Activated naive CD8-positive, alpha-beta T cell treated with anti-CD3 and anti-CD28 coated beads, Interleukin-2, amount 10 ng/mL, durations not matched to agents 7 days and 5 days (primary cell): ENCODE measurements at regions not wholly inside any gene's neighbourhood (a gene's known extent, or its start where the extent isn't known, plus 50 kb on each side); places are given as distances from the start of the nearest gene placed in this dataset.
"Not testable (repeated sequence)": the region's sequence is repeated elsewhere in the genome, so short reads cannot be mapped to it uniquely, and the experiment has no call there.

ENCODE experiments used
- ATAC-seq: fragments of 150-1000 bp; cut with Tn5 transposase; one replicate; pipeline ENCODE4 v1.10.0; 2021; ENCODE audit warnings: low read depth, moderate library complexity
- POLR2A ChIA-PET: fragments of 350-600 bp; sonication (Branson Sonifier 250); formaldehyde crosslinking; loops from one replicate; lab custom pipeline; 2021; ENCODE audit warnings: antibody characterized with exemption; lab: Charles Lee
- DNase-seq: peaks from one replicate; pipeline ENCODE4 v3.0.0; 2021
- H3K27ac Mint-ChIP-seq: one replicate; pipeline ENCODE4 v1.8.0; 2022; ENCODE audit warnings: mild to moderate bottlenecking, mixed read lengths
- H3K27me3 Mint-ChIP-seq: one replicate; pipeline ENCODE4 v1.8.0; 2022; ENCODE audit warnings: mild to moderate bottlenecking, moderate library complexity, mixed read lengths
- H3K36me3 Mint-ChIP-seq: one replicate; pipeline ENCODE4 v1.8.0; 2021; ENCODE audit warnings: mild to moderate bottlenecking, mixed read lengths
- H3K4me1 Mint-ChIP-seq: one replicate; pipeline ENCODE4 v1.8.0; 2021; ENCODE audit warnings: mixed read lengths
- H3K4me3 Mint-ChIP-seq: one replicate; pipeline ENCODE4 v1.8.0; 2022; ENCODE audit warnings: mild to moderate bottlenecking, moderate library complexity, mixed read lengths
- H3K9me3 Mint-ChIP-seq: one replicate; pipeline ENCODE4 v1.8.0; 2021; ENCODE audit warnings: mixed read lengths

- H3K9me3 Mint-ChIP-seq: peaks cover 2% of the 10 kb centered on the region
- H3K4me3 Mint-ChIP-seq: no peak overlapping the region
- no peaks in the 10 kb centered on the region for H3K27me3 Mint-ChIP-seq
- DNase-seq (no peak), ATAC-seq (no peak)
- no peaks in the 10 kb centered on the region for H3K4me1 Mint-ChIP-seq
- POLR2A ChIA-PET: no interaction called here
- H3K27ac Mint-ChIP-seq: no peak overlapping the region
- no peaks in the 10 kb centered on the region for H3K36me3 Mint-ChIP-seq
Observed at GRCh38 chr1:188794969-188795368, 1682.7 kb downstream of the BRINP3 start.

DNA sequence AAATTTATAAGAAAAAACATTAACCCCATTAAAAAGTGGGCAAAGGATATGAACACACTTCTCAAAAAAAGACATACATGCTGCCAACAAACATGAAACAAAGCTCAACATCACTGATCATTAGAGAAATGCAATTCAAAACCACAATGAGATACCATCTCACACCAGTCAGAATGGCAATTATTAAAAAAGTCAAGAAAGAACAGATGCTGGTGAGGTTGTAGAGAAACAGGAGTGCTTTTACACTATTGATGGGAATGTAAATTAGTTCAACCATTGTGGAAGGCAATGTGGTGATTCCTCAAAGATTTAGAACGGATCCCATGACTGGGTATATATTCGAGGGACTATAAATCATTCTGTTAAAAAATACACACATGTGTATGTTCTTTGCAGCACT is 1665.5 kb downstream of the BRINP3 start:
- ATAC-seq, DNase-seq, H3K9me3 Mint-ChIP-seq, H3K4me1 Mint-ChIP-seq, POLR2A ChIA-PET, H3K36me3 Mint-ChIP-seq, H3K4me3 Mint-ChIP-seq, H3K27me3 Mint-ChIP-seq, H3K27ac Mint-ChIP-seq: not testable (repeated sequence)

DNA sequence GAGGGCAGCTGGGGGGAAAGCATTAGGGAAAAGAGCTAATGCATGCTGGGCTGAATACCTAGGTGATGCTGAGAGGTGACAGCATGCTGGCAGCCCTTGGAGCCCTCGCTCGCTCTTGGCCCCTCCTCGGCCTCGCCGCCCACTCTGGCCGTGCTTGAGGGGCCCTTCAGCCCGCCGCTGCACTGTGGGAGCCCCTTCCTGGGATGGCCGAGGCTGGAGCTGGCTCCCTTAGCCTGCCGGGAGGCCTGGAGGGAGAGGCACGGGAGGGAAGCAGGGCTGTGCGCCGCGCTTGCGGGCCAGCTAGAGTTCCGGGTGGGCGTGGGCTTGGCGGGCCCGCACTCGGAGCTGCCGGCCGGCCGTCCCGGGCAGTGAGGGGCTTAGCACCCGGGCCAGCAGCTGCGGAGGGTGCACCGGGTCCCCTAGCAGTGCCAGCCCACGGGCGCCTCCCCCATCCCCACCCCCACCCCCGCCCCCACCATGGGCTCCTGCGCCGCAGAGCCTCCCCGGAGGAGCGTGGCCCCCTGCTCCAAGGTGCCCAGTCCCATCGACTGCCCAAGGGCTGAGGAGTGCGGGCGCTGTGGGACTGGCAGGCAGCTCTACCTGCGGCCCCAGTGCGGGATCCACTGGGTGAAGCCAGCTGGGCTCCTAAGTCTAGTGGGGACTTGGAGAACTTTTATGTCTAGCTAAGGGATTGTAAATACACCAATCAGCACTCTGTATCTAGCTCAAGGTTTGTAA is 1664.7 kb downstream of the BRINP3 start:
- H3K4me3 Mint-ChIP-seq, H3K9me3 Mint-ChIP-seq, H3K4me1 Mint-ChIP-seq, H3K36me3 Mint-ChIP-seq, ATAC-seq, POLR2A ChIA-PET, DNase-seq, H3K27ac Mint-ChIP-seq, H3K27me3 Mint-ChIP-seq: not testable (repeated sequence)

DNA sequence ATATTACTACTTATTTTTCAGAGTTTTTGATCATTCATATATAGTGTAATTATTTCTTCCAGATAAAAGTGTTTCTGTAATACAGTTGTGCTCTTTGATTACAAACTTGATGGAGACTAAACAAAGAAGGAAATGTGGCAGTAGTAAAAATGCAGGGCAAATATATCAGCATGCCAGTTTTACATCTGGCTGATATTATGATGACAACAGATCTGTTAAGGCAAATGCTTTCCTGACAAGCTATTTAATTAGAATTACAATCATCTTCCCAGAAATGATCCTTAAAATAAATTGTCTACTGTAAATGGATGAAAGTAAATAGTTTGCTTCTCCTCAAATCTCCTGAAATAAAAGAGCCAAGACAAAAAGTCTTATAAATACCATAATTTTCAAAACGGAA is 1659.8 kb downstream of the BRINP3 start:
- POLR2A ChIA-PET: no interaction called here
- ATAC-seq: no peak
- H3K36me3 Mint-ChIP-seq: no peaks in the 10 kb centered on the region
- H3K9me3 Mint-ChIP-seq: no peaks in the 10 kb centered on the region
- H3K4me3 Mint-ChIP-seq: no peak overlapping the region
- no peaks in the 10 kb centered on the region for H3K27me3 Mint-ChIP-seq
- H3K4me1 Mint-ChIP-seq: no peaks in the 10 kb centered on the region
- H3K27ac Mint-ChIP-seq: no peak overlapping the region
- no peak for DNase-seq

DNA sequence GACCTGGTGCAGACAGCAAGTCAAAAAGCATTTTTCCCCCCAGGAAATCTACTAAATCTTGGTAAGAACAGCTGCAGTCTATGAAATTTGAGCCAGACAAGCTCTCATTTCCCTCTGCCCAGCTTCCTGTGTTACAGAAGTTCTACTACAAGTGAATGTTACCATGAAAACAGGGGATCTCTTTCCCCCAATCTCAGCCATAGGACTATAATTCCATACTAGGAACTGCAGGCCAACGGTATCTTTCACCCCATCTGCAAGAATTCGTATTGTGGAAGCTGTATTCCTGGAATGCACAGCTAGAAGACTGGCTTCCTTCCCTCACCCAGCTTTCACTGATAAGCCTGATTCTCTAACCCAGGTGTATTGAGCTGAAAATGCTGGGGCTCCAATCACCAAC is 1655.4 kb downstream of the BRINP3 start:
- H3K9me3 Mint-ChIP-seq: peaks cover under 1% of the 10 kb centered on the region
- no peaks in the 10 kb centered on the region for H3K4me1 Mint-ChIP-seq
- ATAC-seq (no peak), DNase-seq (no peak)
- no peaks in the 10 kb centered on the region for H3K27me3 Mint-ChIP-seq
- no peak overlapping the region for H3K4me3 Mint-ChIP-seq
- H3K36me3 Mint-ChIP-seq: no peaks in the 10 kb centered on the region
- H3K27ac Mint-ChIP-seq: no peak overlapping the region
- POLR2A ChIA-PET: no interaction called here

DNA sequence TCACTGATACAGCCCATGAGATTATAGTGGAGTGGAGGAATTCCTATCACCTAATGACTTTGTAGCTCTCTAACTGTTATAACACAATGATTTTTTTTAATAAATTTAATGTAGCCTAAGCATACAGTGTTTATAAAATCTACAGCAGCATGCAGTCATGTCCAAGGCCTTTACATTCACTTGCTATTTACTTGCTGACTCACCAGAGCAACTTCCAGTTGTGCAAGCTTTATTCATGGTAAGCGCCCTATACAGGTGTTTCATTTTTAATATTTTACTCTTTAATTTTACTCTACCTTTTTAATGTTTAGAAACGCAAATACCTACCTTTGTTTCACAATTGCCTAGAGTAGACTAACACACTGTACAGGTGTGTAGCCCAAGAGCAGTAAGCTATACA is 1652.2 kb downstream of the BRINP3 start:
- DNase-seq (no peak), ATAC-seq (no peak)
- Mint-ChIP-seq H3K27me3 (no peaks in the 10 kb centered on the region), H3K9me3 (peaks cover 3% of the 10 kb centered on the region), H3K27ac (no peak overlapping the region), H3K36me3 (no peaks in the 10 kb centered on the region), H3K4me1 (no peaks in the 10 kb centered on the region), H3K4me3 (no peak overlapping the region)
- POLR2A ChIA-PET: no interaction called here

DNA sequence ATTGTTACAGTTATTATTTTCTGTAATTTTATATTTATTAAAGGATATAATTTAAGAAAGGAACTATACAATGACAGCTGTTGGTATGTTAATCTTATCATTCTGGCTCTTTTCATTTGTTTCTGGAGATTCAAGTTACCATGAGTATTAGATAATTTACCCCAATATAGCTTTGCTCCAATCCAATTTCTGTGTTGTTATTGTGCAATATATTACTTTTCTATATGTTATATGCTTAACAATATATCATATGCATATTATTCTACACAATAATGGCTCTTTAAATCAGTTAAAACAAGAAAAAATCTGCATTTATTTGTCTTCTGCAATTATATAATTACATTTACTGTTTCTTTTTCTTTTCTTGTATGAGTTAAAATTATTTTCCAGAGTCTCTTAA is 1650.9 kb downstream of the BRINP3 start:
- Mint-ChIP-seq H3K4me3 (no peak overlapping the region), H3K27ac (no peak overlapping the region), H3K9me3 (peaks cover 3% of the 10 kb centered on the region), H3K36me3 (no peaks in the 10 kb centered on the region), H3K27me3 (no peaks in the 10 kb centered on the region), H3K4me1 (no peaks in the 10 kb centered on the region)
- ATAC-seq (no peak), DNase-seq (no peak)
- POLR2A ChIA-PET: no interaction called here

DNA sequence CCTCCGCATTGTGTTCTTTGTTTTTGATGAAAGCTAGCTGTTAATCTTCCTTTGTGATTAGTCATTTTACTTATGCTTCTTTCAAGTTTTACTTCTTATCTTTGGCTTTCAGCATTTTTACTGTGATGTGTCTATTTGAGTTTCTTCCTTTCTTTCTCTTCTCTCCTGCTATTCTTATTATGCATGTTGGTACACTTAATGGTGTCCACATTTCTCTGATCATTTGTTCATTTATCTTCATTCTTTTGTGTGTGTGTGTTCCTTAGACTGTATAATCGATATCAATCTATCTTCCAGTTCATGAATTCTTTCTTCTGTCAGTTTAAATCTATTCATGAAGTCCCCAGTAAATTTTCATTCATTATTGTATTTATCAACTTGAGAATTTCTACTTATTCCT is 1650.3 kb downstream of the BRINP3 start:
- peaks cover 3% of the 10 kb centered on the region for H3K9me3 Mint-ChIP-seq
- no peaks in the 10 kb centered on the region for H3K4me1 Mint-ChIP-seq
- ATAC-seq (no peak), DNase-seq (no peak)
- H3K4me3 Mint-ChIP-seq: no peak overlapping the region
- no peaks in the 10 kb centered on the region for H3K27me3 Mint-ChIP-seq
- H3K27ac Mint-ChIP-seq: no peak overlapping the region
- H3K36me3 Mint-ChIP-seq: no peaks in the 10 kb centered on the region
- POLR2A ChIA-PET: no interaction called here

DNA sequence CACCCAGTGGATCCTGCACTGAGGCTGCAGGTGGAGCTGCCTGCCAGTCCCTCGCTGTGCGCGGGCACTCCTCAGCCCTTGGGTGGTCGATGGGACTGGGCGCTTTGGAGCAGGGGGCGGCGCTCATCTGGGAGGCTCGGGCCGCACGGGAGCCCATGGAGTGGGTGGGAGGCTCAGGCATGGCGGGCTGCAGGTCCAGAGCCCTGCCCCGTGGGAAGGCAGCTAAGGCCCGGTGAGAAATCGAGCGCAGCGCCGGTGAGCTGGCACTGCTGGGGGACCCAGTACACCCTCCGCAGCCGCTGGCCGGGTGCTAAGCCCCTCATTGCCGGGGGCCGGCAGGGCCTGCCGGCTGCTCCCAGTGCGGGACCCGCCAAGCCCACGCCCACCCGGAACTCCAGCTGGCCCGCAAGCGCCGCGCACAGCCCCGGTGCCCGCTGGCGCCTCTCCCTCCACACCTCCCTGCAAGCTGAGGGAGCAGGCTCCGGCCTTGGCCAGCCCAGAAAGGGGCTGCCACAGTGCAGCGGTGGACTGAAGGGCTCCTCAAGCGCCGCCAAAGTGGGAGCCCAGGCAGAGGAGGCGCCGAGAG is 1636.5 kb downstream of the BRINP3 start:
- POLR2A ChIA-PET: not testable (repeated sequence)

GRCh38 chr1:188846468-188846867 is 1631.2 kb downstream of the BRINP3 start:
- no peaks in the 10 kb centered on the region for H3K4me1 Mint-ChIP-seq
- H3K36me3 Mint-ChIP-seq: no peaks in the 10 kb centered on the region
- POLR2A ChIA-PET: no interaction called here
- H3K27me3 Mint-ChIP-seq: no peaks in the 10 kb centered on the region
- H3K9me3 Mint-ChIP-seq: no peaks in the 10 kb centered on the region
- ATAC-seq (no peak), DNase-seq (no peak)
- H3K27ac Mint-ChIP-seq: no peak overlapping the region
- no peak overlapping the region for H3K4me3 Mint-ChIP-seq

More for the DNA sequence above, 1636.5 kb downstream of the BRINP3 start:
- not testable (repeated sequence) for H3K9me3 Mint-ChIP-seq, H3K27me3 Mint-ChIP-seq, H3K4me3 Mint-ChIP-seq, H3K4me1 Mint-ChIP-seq, H3K27ac Mint-ChIP-seq, DNase-seq, ATAC-seq, H3K36me3 Mint-ChIP-seq

GRCh38 chr1:188857526-188858087 is 1620.1 kb downstream of the BRINP3 start:
- ATAC-seq (no peak), DNase-seq (no peak)
- POLR2A ChIA-PET: no interaction called here
- peaks cover 4% of the 10 kb centered on the region for H3K9me3 Mint-ChIP-seq
- no peaks in the 10 kb centered on the region for H3K27me3 Mint-ChIP-seq
- H3K27ac Mint-ChIP-seq: no peak overlapping the region
- H3K36me3 Mint-ChIP-seq: no peaks in the 10 kb centered on the region
- H3K4me1 Mint-ChIP-seq: no peaks in the 10 kb centered on the region
- no peak overlapping the region for H3K4me3 Mint-ChIP-seq

- no peaks in the 10 kb centered on the region for H3K27me3 Mint-ChIP-seq
Observed at GRCh38 chr1:188867614-188868013, 1610.0 kb downstream of the BRINP3 start.

GRCh38 chr1:188871164-188871563 is 1606.5 kb downstream of the BRINP3 start:
- H3K9me3 Mint-ChIP-seq: peaks cover 3% of the 10 kb centered on the region
- DNase-seq: no peak
- H3K36me3 Mint-ChIP-seq: no peaks in the 10 kb centered on the region
- H3K4me1 Mint-ChIP-seq: no peaks in the 10 kb centered on the region
- ATAC-seq: no peak
- H3K4me3 Mint-ChIP-seq: no peak overlapping the region
- H3K27me3 Mint-ChIP-seq: no peaks in the 10 kb centered on the region
- POLR2A ChIA-PET: no interaction called here
- no peak overlapping the region for H3K27ac Mint-ChIP-seq

More at GRCh38 chr1:188867614-188868013, 1610.0 kb downstream of the BRINP3 start:
- POLR2A ChIA-PET: no interaction called here
- Mint-ChIP-seq H3K4me1 (no peaks in the 10 kb centered on the region), H3K4me3 (no peak overlapping the region), H3K36me3 (no peaks in the 10 kb centered on the region), H3K9me3 (no peaks in the 10 kb centered on the region), H3K27ac (no peak overlapping the region)
- no peak for DNase-seq
- no peak for ATAC-seq

GRCh38 chr1:188872376-188872775 is 1605.3 kb downstream of the BRINP3 start:
- DNase-seq: no peak
- Mint-ChIP-seq H3K4me3 (no peak overlapping the region), H3K36me3 (no peaks in the 10 kb centered on the region), H3K9me3 (peaks cover 3% of the 10 kb centered on the region), H3K27ac (no peak overlapping the region), H3K4me1 (no peaks in the 10 kb centered on the region), H3K27me3 (no peaks in the 10 kb centered on the region)
- POLR2A ChIA-PET: no interaction called here
- no peak for ATAC-seq
